HG03108 (cell line): ENCODE measurements at regions not wholly inside any gene's neighbourhood (a gene's known extent, or its start where the extent isn't known, plus 50 kb on each side); places are given as distances from the start of the nearest gene placed in this dataset.
"Not testable (repeated sequence)": the region's sequence is repeated elsewhere in the genome, so short reads cannot be mapped to it uniquely, and the experiment has no call there.

Experiments
- ATAC-seq: cut with Tn5 transposase; IDR thresholded peaks from one replicate; pipeline ENCODE4 v1.9.1; 2021; ENCODE audit warnings: moderate library complexity; ENCODE audit not compliant: unreplicated experiment

- ATAC-seq = no peak
Observed at GRCh38 chr14:81738946-81739659, 205.4 kb upstream of the SEL1L start.

- no peak for ATAC-seq
Observed at GRCh38 chr14:81743605-81744004, 210.0 kb upstream of the SEL1L start.

- ATAC-seq = no peak
Observed at GRCh38 chr14:81751198-81751597, 217.5 kb upstream of the SEL1L start.

DNA sequence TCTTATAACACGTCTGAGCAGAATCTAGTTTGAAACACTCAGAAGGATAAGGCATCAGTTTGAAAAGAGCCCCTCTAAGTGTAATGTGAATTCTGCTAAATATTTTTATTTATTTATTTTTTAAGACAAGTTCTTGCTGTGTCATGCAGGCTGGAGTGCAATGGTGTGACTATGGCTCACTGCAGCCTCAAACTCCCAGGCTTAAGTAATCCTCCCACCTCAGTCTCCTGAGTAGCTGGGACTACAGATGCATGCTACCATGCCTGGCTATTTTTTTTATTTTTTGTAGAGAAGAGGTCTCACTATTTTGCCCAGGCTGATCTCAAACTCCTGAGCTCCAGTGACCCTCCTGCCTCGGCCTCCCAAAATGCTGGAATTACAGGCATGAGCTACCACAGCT is 225.9 kb upstream of the SEL1L start:
- no peak for ATAC-seq

DNA sequence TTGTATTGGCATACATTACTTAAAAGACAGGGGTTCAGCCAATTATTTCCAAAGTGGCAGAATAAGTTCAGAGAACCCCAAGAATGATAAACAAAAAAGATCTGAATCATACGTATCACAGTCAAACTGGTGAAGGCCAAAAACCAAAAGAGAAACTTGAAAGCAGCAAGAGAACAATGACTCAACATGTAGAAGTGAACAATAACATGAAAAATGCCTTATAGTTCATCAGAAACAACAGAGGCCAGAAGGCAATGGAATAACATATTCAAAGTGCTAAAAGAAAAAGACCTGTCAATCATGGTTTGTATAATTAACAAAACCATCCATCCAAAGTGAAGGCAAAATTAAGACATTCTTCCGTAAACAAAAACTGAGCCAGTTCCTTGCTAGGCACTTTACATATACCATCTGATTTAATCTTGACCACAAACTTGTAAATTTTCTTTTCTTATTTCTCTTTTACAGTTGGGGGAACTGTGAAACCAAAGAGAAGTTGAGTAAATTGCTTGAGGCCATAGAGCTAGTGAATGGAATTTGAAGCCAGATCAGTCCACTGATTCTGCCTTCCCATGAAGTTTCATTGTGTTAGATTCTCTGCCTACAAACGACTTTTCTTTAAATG is 232.1 kb upstream of the SEL1L start:
- ATAC-seq = no peak

DNA sequence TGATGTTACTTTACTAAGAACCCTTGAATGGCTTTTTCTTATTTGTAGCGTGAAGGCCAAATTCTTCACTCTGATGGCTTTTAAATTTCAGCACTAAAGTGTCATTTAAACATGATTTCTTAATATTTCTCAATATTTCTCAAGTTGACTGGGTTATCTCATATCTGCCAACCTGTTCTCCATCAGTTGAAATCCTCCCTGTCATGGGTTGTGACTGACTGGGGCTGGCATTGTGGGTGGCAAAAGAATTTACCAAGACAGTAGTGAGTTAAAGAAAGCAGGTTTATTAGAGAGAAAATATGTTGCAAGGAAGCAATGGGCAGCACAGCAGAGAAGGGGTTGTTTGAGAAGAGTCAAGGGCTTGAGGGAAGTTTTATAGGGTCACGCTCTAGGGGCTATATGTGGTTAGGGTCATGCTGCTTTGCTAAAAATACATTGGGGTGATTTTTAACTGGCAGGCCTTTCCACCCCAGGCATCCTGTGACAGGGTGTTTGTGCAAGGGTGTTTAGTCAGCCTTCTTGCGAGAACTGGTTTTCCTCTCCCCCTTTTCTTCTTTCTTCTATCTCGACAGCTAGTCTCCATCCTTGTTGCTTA is 232.8 kb upstream of the SEL1L start:
- ATAC-seq = no peak

GRCh38 chr14:81767266-81767995 is 233.8 kb upstream of the SEL1L start:
- no peak for ATAC-seq

- ATAC-seq = no peak
Observed at GRCh38 chr14:81771651-81772275, 238.1 kb upstream of the SEL1L start.

GRCh38 chr14:81772381-81772780 is 238.7 kb upstream of the SEL1L start:
- ATAC-seq = no peak

- ATAC-seq = no peak
Observed at GRCh38 chr14:81776531-81776930, 242.9 kb upstream of the SEL1L start.

DNA sequence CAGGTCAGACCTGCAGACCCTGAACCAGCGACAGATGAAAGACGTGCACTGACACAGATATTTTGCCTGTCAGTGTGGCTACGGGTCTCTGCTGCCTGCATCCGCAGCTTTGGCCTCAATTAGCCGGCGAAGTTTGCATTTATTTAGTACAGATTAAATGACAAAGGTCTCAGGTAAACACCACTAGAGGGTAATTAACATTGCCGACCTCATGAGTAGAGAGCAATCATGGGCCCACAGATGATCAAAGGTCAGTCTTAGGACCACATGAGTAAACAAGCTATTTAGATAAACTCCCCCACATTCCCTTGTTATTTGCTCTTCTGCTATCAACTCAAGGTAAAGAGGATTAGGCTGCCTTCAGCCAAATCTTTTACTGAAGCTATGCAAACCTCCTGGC is 248.1 kb upstream of the SEL1L start:
- ATAC-seq = not testable (repeated sequence)

GRCh38 chr14:81784084-81784483 is 250.4 kb upstream of the SEL1L start:
- ATAC-seq = no peak

GRCh38 chr14:81797315-81797714 is 263.7 kb upstream of the SEL1L start:
- ATAC-seq = no peak

- ATAC-seq = no peak
Observed at GRCh38 chr14:81801921-81802320, 268.3 kb upstream of the SEL1L start.

DNA sequence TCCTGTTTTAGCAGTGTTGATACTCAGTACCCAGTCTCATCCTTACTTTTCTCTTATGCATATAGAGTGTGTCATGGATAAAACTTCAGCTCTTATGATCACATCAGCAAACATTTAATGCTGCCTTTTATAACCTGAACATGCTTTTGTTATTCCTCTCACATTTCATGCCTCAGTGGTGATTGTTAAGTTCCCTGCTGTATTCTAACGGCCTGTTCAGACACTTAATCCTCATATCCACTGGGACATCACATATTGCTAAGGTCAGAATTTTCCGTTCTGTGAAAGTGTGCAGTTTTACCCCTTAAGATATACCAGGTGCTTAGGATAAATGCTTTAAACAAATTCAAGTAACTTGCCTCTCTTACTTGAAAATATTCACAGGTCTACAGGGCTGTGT is 268.7 kb upstream of the SEL1L start:
- ATAC-seq = no peak

- ATAC-seq = no peak
Observed at GRCh38 chr14:81805785-81806184, 272.1 kb upstream of the SEL1L start.

DNA sequence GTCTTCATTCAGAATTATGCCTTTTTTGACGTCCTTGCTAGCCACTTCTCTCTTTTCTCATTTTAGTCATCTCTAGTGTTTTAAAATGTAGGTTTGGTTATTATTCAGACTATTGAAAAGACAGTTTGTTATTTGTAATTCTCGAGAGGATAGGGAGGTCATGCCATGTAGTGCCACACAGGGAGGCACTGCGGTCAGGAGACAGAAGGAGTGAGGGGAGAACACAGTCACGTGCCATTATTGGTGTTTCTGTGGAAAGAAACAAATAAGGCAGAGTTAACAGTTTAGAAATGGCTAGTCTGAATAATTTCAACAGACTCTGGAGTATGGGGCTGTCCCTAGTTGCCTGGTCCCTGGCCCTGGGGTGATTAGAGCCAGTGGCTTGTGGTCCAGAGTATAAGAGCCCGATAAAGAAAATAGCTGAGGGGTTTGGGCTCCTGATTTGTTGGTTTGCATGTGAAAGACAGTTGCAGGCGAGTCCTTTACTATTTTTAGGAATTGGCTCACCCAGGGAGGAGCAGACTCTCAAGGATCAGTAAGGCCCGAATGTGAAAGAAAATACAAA is 278.1 kb upstream of the SEL1L start:
- no peak for ATAC-seq

GRCh38 chr14:81818271-81818670 is 284.6 kb upstream of the SEL1L start:
- ATAC-seq = no peak

- no peak for ATAC-seq
Observed at GRCh38 chr14:81819344-81819743, 285.7 kb upstream of the SEL1L start.

GRCh38 chr14:81819910-81820309 is 286.3 kb upstream of the SEL1L start:
- no peak for ATAC-seq

DNA sequence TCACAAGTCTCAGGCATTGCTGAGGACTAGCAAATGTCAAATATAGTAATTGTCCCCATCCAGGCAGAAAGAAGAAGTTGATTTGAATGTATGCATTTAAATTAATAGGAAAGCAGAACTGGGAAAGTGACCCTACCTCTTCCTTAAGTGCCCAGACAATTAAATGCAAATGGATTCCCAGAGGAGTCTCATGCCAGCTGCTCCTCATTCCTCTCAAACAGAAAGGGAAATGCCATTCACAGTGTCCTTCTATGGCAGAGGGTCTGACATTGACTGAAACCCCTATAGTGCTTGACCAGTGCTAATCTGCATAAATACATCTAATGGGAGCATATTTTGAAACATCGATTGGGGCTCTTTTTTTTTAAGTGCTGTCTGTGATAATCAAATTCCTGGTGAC is 292.4 kb upstream of the SEL1L start:
- ATAC-seq = no peak
